H9 (cell line): ENCODE measurements at regions not wholly inside any gene's neighbourhood (a gene's known extent, or its start where the extent isn't known, plus 50 kb on each side); places are given as distances from the start of the nearest gene placed in this dataset.

Experiments used
- DNase-seq: peaks from one replicate; pipeline ENCODE4 v3.0.0-alpha.2; 2017
- H2AFZ ChIP-seq: one replicate; pipeline ENCODE4 v1.6.1; 2013; ENCODE audit warnings: mild to moderate bottlenecking, low read length, control low read depth, moderate library complexity
- H2AK5ac ChIP-seq: 2 replicates; pipeline ENCODE4 v1.6.1; 2013; ENCODE audit warnings: low read length, control low read depth, mixed read lengths; ENCODE audit not compliant: insufficient read length
- H2BK120ac ChIP-seq: one replicate; pipeline ENCODE4 v1.6.1; 2013; ENCODE audit warnings: low read depth, mild to moderate bottlenecking, low read length, control low read depth, inconsistent platforms; ENCODE audit not compliant: poor library complexity, severe bottlenecking
- H2BK12ac ChIP-seq: 2 replicates; pipeline ENCODE4 v1.6.1; 2013; ENCODE audit warnings: low read length, control low read depth, mixed read lengths, low read depth; ENCODE audit not compliant: insufficient read length
- H2BK15ac ChIP-seq: 2 replicates; pipeline ENCODE4 v1.6.1; 2013; ENCODE audit warnings: low read depth, low read length, control low read depth
- H2BK20ac ChIP-seq: one replicate; pipeline ENCODE4 v1.6.1; 2013; ENCODE audit warnings: low read depth, mild to moderate bottlenecking, low read length, control low read depth, inconsistent platforms; ENCODE audit not compliant: poor library complexity, severe bottlenecking
- H2BK5ac ChIP-seq: 2 replicates; pipeline ENCODE4 v1.6.1; 2013; ENCODE audit warnings: low read length, control low read depth, mixed read lengths; ENCODE audit not compliant: insufficient read length
- H3K14ac ChIP-seq: 2 replicates; pipeline ENCODE4 v1.6.1; 2013; ENCODE audit warnings: low read length, control low read depth; ENCODE audit not compliant: insufficient read depth
- H3K18ac ChIP-seq: 2 replicates; pipeline ENCODE4 v1.6.1; 2013; ENCODE audit warnings: low read depth, mild to moderate bottlenecking, mixed read lengths, low read length, control low read depth; ENCODE audit not compliant: insufficient read length
- H3K23ac ChIP-seq: 2 replicates; pipeline ENCODE4 v1.6.1; 2013; ENCODE audit warnings: low read length, control low read depth, mixed read lengths, low read depth; ENCODE audit not compliant: insufficient read length
- H3K23me2 ChIP-seq: 2 replicates; pipeline ENCODE4 v1.6.1; 2013; ENCODE audit warnings: low read depth, mild to moderate bottlenecking, mixed read lengths, low read length, control low read depth; ENCODE audit not compliant: insufficient read length, poor library complexity, severe bottlenecking
- H3K27ac ChIP-seq: 2 replicates; pipeline ENCODE4 v1.5.1; 2013; ENCODE audit warnings: low read length, control low read depth, mixed read lengths, low read depth; ENCODE audit not compliant: insufficient read length
- H3K27me3 ChIP-seq: 2 replicates; pipeline ENCODE4 v1.6.1; 2013; ENCODE audit warnings: low read length, control low read depth, inconsistent platforms; ENCODE audit not compliant: insufficient read depth
- H3K4ac ChIP-seq: 2 replicates; pipeline ENCODE4 v1.6.1; 2013; ENCODE audit warnings: low read depth, mild to moderate bottlenecking, control low read depth, inconsistent platforms, low read length, moderate library complexity
- H3K4me1 ChIP-seq: 2 replicates; pipeline ENCODE4 v1.6.1; 2013; ENCODE audit warnings: low read length, control low read depth, inconsistent platforms; ENCODE audit not compliant: insufficient read depth
- H3K4me2 ChIP-seq: 2 replicates; pipeline ENCODE4 v1.6.1; 2013; ENCODE audit warnings: low read length, control low read depth, mixed read lengths; ENCODE audit not compliant: insufficient read length, insufficient read depth
- H3K56ac ChIP-seq: 2 replicates; pipeline ENCODE4 v1.6.1; 2013; ENCODE audit warnings: low read depth, mild to moderate bottlenecking, mixed read lengths, low read length, control low read depth; ENCODE audit not compliant: insufficient read length
- H3K79me1 ChIP-seq: 2 replicates; pipeline ENCODE4 v1.6.1; 2013; ENCODE audit warnings: low read depth, mild to moderate bottlenecking, moderate library complexity, low read length, control low read depth, inconsistent platforms; ENCODE audit not compliant: insufficient read depth, poor library complexity, severe bottlenecking
- H3K79me2 ChIP-seq: 2 replicates; pipeline ENCODE4 v1.6.1; 2013; ENCODE audit warnings: low read length, control low read depth, inconsistent platforms; ENCODE audit not compliant: insufficient read depth
- H3K9ac ChIP-seq: 2 replicates; pipeline ENCODE4 v1.6.1; 2013; ENCODE audit warnings: low read length, control low read depth, mixed read lengths; ENCODE audit not compliant: insufficient read length; ENCODE audit errors: extremely low read depth
- H3K9me3 ChIP-seq: one replicate; pipeline ENCODE4 v1.6.1; 2013; ENCODE audit warnings: low read depth, low read length, inconsistent platforms; ENCODE audit not compliant: control insufficient read depth
- H3T11ph ChIP-seq: one replicate; pipeline ENCODE4 v1.6.1; 2013; ENCODE audit warnings: mild to moderate bottlenecking, low read length, control low read depth, inconsistent platforms
- H4K20me1 ChIP-seq: one replicate; pipeline ENCODE4 v1.6.1; 2013; ENCODE audit not compliant: control insufficient read depth, insufficient read length, insufficient read depth
- H4K5ac ChIP-seq: 2 replicates; pipeline ENCODE4 v1.6.1; 2013; ENCODE audit warnings: low read depth, mild to moderate bottlenecking, mixed read lengths, low read length, control low read depth; ENCODE audit not compliant: insufficient read length
- H4K8ac ChIP-seq: replicated peaks from 2 replicates; pipeline ENCODE4 v1.6.1; 2013; ENCODE audit warnings: low read length, control low read depth, mixed read lengths, low read depth; ENCODE audit not compliant: insufficient read length
- H4K91ac ChIP-seq: 2 replicates; pipeline ENCODE4 v1.6.1; 2013; ENCODE audit warnings: low read depth, mild to moderate bottlenecking, moderate library complexity, mixed read lengths, low read length, control low read depth; ENCODE audit not compliant: insufficient read length
- H3K27ac Mint-ChIP-seq, 3 experiments: 2 replicates in 2 of 3; 3 replicates in 1 of 3; pipeline ENCODE4 v1.8.0; 2020 to 2021; ENCODE audit warnings: mixed read lengths in 3 of 3, mild to moderate bottlenecking in 1 of 3, moderate library complexity in 1 of 3
- H3K27me3 Mint-ChIP-seq: 2 replicates; pipeline ENCODE4 v1.8.0; 2021; ENCODE audit warnings: low read depth, mild to moderate bottlenecking, moderate library complexity, mixed read lengths
- H3K36me3 Mint-ChIP-seq, 3 experiments: 2 replicates in 2 of 3; 3 replicates in 1 of 3; pipeline ENCODE4 v1.8.0; 2020 to 2021; ENCODE audit warnings: low read depth in 3 of 3, mixed read lengths in 3 of 3; ENCODE audit not compliant: insufficient read depth in 1 of 3
- H3K4me1 Mint-ChIP-seq, 2 experiments: 2 replicates each; pipeline ENCODE4 v1.8.0; 2020; ENCODE audit warnings: mixed read lengths in 2 of 2
- H3K4me3 Mint-ChIP-seq, 2 experiments: 2 replicates in 1 of 2; 3 replicates in 1 of 2; pipeline ENCODE4 v1.8.0; 2020 to 2021; ENCODE audit warnings: mild to moderate bottlenecking in 2 of 2, mixed read lengths in 2 of 2, moderate library complexity in 1 of 2
- H3K9me3 Mint-ChIP-seq, 2 experiments: 2 replicates in 1 of 2; 3 replicates in 1 of 2; pipeline ENCODE4 v1.8.0; 2020; ENCODE audit warnings: mild to moderate bottlenecking in 2 of 2, mixed read lengths in 2 of 2, moderate library complexity in 1 of 2
- WGBS: extraction: QIAGEN DNeasy Blood & Tissue Kit; methylation state at CpG from one replicate; pipeline ENCODE4 v1.1.7; 2013; ENCODE audit warnings: missing lambda C conversion rate, low lambda C conversion rate, mixed read lengths; ENCODE audit not compliant: insufficient read length; ENCODE audit errors: extremely low coverage; 5-methylcytosine and 5-hydroxymethylcytosine counted together
- TF ChIP-seq, protein P1 (sequence below): fragments of 200-600 bp; sonication (generic); conservative IDR thresholded peaks from 3 replicates; pipeline ENCODE4 v1.8.0; 2021; ENCODE audit warnings: antibody characterized with exemption, mild to moderate bottlenecking

DNA sequence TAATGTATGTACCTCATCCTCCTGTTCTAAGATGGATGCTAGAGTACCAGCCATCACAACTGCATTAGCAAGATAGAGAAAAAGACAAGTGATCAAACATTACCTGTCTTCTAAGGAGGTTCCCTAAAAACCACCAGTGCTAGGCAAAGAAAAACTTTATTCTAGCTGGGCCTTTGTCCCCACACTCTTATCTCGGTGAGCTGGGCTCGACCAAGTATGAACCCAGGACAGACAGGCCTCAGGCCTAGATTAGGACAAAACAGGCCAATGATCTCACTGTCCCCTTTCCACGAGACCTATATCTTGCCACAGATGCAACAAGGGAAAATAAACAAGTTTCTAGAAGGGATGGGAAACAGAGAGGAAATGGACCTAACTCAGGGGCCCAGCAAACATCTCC, 127.6 kb upstream of the PKDCC start:
- Histone ChIP-seq H2BK5ac (no peak overlapping the region), H2BK15ac (no peak overlapping the region), H4K8ac (no peak overlapping the region), H3K9ac (no peak overlapping the region), H3K18ac (no peak overlapping the region), H3K23me2 (no peaks in the 10 kb centered on the region), H3K79me1 (no peaks in the 10 kb centered on the region), H2BK120ac (no peak overlapping the region), H2BK12ac (no peak overlapping the region), H2AK5ac (no peak overlapping the region), H3K4ac (no peak overlapping the region), H2AFZ (no peak overlapping the region), H3K4me1 (no peaks in the 10 kb centered on the region), H3K23ac (no peak overlapping the region), H4K5ac (no peak overlapping the region), H3K27me3 (no peaks in the 10 kb centered on the region), H4K20me1 (no peaks in the 10 kb centered on the region), H3K4me2 (no peak overlapping the region), H4K91ac (no peak overlapping the region), H3K56ac (no peak overlapping the region), H3K14ac (no peak overlapping the region), H3K9me3 (no peaks in the 10 kb centered on the region), H3T11ph (no peak overlapping the region), H2BK20ac (no peak overlapping the region), H3K27ac (no peak overlapping the region), H3K79me2 (no peaks in the 10 kb centered on the region)
- Mint-ChIP-seq H3K27ac (no peak overlapping the region), H3K4me3 (no peak overlapping the region), H3K4me1 (peaks cover 7 to 11% of the 10 kb centered on the region in 2 experiments), H3K36me3 (peaks cover 0 to 4% (median 0%) of the 10 kb centered on the region in 3 experiments; a peak in 2 of 7 replicates), H3K9me3 (no peaks in the 10 kb centered on the region; a peak in 1 of 5 replicates), H3K27me3 (peaks cover 6% of the 10 kb centered on the region)
- no CpG with 5 or more reads among the region's 3 CpGs for WGBS
- DNase-seq = no peak
- TF ChIP-seq, protein P1, sequence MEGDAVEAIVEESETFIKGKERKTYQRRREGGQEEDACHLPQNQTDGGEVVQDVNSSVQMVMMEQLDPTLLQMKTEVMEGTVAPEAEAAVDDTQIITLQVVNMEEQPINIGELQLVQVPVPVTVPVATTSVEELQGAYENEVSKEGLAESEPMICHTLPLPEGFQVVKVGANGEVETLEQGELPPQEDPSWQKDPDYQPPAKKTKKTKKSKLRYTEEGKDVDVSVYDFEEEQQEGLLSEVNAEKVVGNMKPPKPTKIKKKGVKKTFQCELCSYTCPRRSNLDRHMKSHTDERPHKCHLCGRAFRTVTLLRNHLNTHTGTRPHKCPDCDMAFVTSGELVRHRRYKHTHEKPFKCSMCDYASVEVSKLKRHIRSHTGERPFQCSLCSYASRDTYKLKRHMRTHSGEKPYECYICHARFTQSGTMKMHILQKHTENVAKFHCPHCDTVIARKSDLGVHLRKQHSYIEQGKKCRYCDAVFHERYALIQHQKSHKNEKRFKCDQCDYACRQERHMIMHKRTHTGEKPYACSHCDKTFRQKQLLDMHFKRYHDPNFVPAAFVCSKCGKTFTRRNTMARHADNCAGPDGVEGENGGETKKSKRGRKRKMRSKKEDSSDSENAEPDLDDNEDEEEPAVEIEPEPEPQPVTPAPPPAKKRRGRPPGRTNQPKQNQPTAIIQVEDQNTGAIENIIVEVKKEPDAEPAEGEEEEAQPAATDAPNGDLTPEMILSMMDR = no peak
